Smooth muscle cell (in vitro differentiated cells): ENCODE measurements at regions not wholly inside any gene's neighbourhood (a gene's known extent, or its start where the extent isn't known, plus 50 kb on each side); places are given as distances from the start of the nearest gene placed in this dataset.

Experiments
- DNase-seq: peaks from one replicate; lab custom pipeline; 2025; ENCODE audit not compliant: unreplicated experiment; lab: John Stamatoyannopoulos, UW
- H2AFZ ChIP-seq: fragments of 200-600 bp; sonication (generic); 2 replicates; pipeline ENCODE4 v1.6.0; 2016; ENCODE audit warnings: antibody characterized with exemption, low read depth, mild to moderate bottlenecking
- H3F3A ChIP-seq: fragments of 200-600 bp; sonication (generic); 2 replicates; pipeline ENCODE4 v1.6.0; 2017; ENCODE audit warnings: antibody characterized with exemption, low read depth
- H3K27ac ChIP-seq: fragments of 200-600 bp; sonication (generic); 2 replicates; pipeline ENCODE4 v1.5.1; 2016; ENCODE audit warnings: low read depth, mild to moderate bottlenecking
- H3K27me3 ChIP-seq: fragments of 200-600 bp; sonication (generic); 2 replicates; pipeline ENCODE4 v1.6.1; 2016; ENCODE audit warnings: low read depth, mild to moderate bottlenecking
- H3K36me3 ChIP-seq: fragments of 200-600 bp; sonication (generic); 2 replicates; pipeline ENCODE4 v1.5.1; 2016; ENCODE audit warnings: low read depth
- H3K4me1 ChIP-seq: fragments of 200-600 bp; sonication (generic); 2 replicates; pipeline ENCODE4 v1.5.1; 2016; ENCODE audit warnings: low read depth
- H3K4me2 ChIP-seq: fragments of 200-600 bp; sonication (generic); 2 replicates; pipeline ENCODE4 v1.6.0; 2016; ENCODE audit warnings: mild to moderate bottlenecking
- H3K4me3 ChIP-seq: fragments of 200-600 bp; sonication (generic); 2 replicates; pipeline ENCODE4 v1.5.1; 2016; ENCODE audit warnings: mild to moderate bottlenecking
- H3K79me2 ChIP-seq: fragments of 200-600 bp; sonication (generic); 2 replicates; pipeline ENCODE4 v1.6.0; 2016; ENCODE audit warnings: low read depth, mild to moderate bottlenecking
- H3K9ac ChIP-seq: fragments of 200-600 bp; sonication (generic); 2 replicates; pipeline ENCODE4 v1.6.0; 2016; ENCODE audit warnings: low read depth
- H3K9me3 ChIP-seq: fragments of 200-600 bp; sonication (generic); replicated peaks from 2 replicates; pipeline ENCODE4 v1.5.1; 2016; ENCODE audit warnings: low read depth
- H4K20me1 ChIP-seq: fragments of 200-600 bp; sonication (generic); 2 replicates; pipeline ENCODE4 v1.6.0; 2016; ENCODE audit warnings: low read depth
- CTCF ChIP-seq: fragments of 200-600 bp; sonication (generic); IDR thresholded peaks from 2 replicates; pipeline ENCODE4 v1.5.1; 2017; ENCODE audit warnings: borderline replicate concordance, mild to moderate bottlenecking, antibody characterized with exemption; ENCODE audit not compliant: insufficient read depth, poor library complexity, severe bottlenecking
- WGBS: methylation state at CpG from one replicate; pipeline ENCODE4 v1.1.7; 2016; ENCODE audit warnings: low lambda C conversion rate; 5-methylcytosine and 5-hydroxymethylcytosine counted together

- Histone ChIP-seq H3K4me2 (peak overlapping the region; percentile 95), H3K9me3 (no peaks in the 10 kb centered on the region), H3K4me3 (peak overlapping the region; percentile 80), H4K20me1 (no peaks in the 10 kb centered on the region), H3K27ac (no peak overlapping the region), H3K4me1 (no peaks in the 10 kb centered on the region), H3K79me2 (no peaks in the 10 kb centered on the region), H2AFZ (peak overlapping the region; percentile 86), H3F3A (no peaks in the 10 kb centered on the region), H3K9ac (peak overlapping the region; percentile 49), H3K27me3 (peaks cover 15% of the 10 kb centered on the region), H3K36me3 (no peaks in the 10 kb centered on the region)
- no peak for TF ChIP-seq CTCF
- DNase-seq: no peak
- WGBS: 6% methylated on average over 19 of the region's 19 CpGs
Observed at GRCh38 chr1:90850181-90850897, 133.2 kb upstream of the BARHL2 start.

GRCh38 chr1:90841473-90841872, 124.4 kb upstream of the BARHL2 start:
- no peak for TF ChIP-seq CTCF
- H3K79me2 ChIP-seq: no peaks in the 10 kb centered on the region
- H3K4me3 ChIP-seq: no peak overlapping the region
- H3K27ac ChIP-seq: no peak overlapping the region
- no peak overlapping the region for H2AFZ ChIP-seq
- no peaks in the 10 kb centered on the region for H3F3A ChIP-seq
- H3K27me3 ChIP-seq: peaks cover 88% of the 10 kb centered on the region
- DNase-seq: no peak
- no peak overlapping the region for H3K9ac ChIP-seq
- H3K36me3 ChIP-seq: no peaks in the 10 kb centered on the region
- peaks cover 46% of the 10 kb centered on the region for H4K20me1 ChIP-seq
- WGBS: 28% methylated on average over 21 of the region's 21 CpGs
- no peak overlapping the region for H3K4me2 ChIP-seq
- H3K9me3 ChIP-seq: no peaks in the 10 kb centered on the region
- H3K4me1 ChIP-seq: peaks cover 10% of the 10 kb centered on the region

GRCh38 chr1:90840352-90840751, 123.2 kb upstream of the BARHL2 start:
- H3K27ac ChIP-seq: no peak overlapping the region
- no peaks in the 10 kb centered on the region for H3K79me2 ChIP-seq
- no peak for DNase-seq
- H3K36me3 ChIP-seq: no peaks in the 10 kb centered on the region
- TF ChIP-seq CTCF: no peak
- 62% methylated on average over 7 of the region's 7 CpGs for WGBS
- H3K27me3 ChIP-seq: peaks cover 92% of the 10 kb centered on the region
- H4K20me1 ChIP-seq: peaks cover 48% of the 10 kb centered on the region
- H2AFZ ChIP-seq: no peak overlapping the region
- H3F3A ChIP-seq: no peaks in the 10 kb centered on the region
- no peak overlapping the region for H3K4me3 ChIP-seq
- H3K9me3 ChIP-seq: no peaks in the 10 kb centered on the region
- H3K4me1 ChIP-seq: peaks cover 20% of the 10 kb centered on the region
- no peak overlapping the region for H3K4me2 ChIP-seq
- no peak overlapping the region for H3K9ac ChIP-seq

- Histone ChIP-seq H3K27me3 (peaks cover 98% of the 10 kb centered on the region), H3K79me2 (no peaks in the 10 kb centered on the region), H3K4me1 (peaks cover 29% of the 10 kb centered on the region), H3K36me3 (no peaks in the 10 kb centered on the region), H3K27ac (no peak overlapping the region), H3K4me3 (no peak overlapping the region), H3K9me3 (no peaks in the 10 kb centered on the region), H4K20me1 (peaks cover 58% of the 10 kb centered on the region), H3K9ac (no peak overlapping the region), H2AFZ (no peak overlapping the region), H3K4me2 (no peak overlapping the region), H3F3A (no peaks in the 10 kb centered on the region)
- DNase-seq: no peak
- WGBS: 60% methylated on average over 5 of the region's 5 CpGs
- no peak for TF ChIP-seq CTCF
Observed at GRCh38 chr1:90839323-90839722, 122.2 kb upstream of the BARHL2 start.
